HCT116 (cell line): ENCODE measurements at regions not wholly inside any gene's neighbourhood (a gene's known extent, or its start where the extent isn't known, plus 50 kb on each side); places are given as distances from the start of the nearest gene placed in this dataset.

Source experiments
- ATAC-seq: fragments of 200-7000 bp; cut with Tn5 transposase; 2 replicates; pipeline ENCODE4 v1.9.1; 2020; ENCODE audit warnings: mild to moderate bottlenecking, moderate library complexity
- BruUV-seq: library from RNA; stranded (reverse); fragments of 400-500 nt; replicated peaks from 2 replicates; lab custom pipeline; 2021; lab: Mats Ljungman, UMichigan
- CTCF ChIA-PET: fragments of 300-600 bp; sonication (Branson Sonifier 250); formaldehyde crosslinking; loops from one replicate; lab custom pipeline; 2021; ENCODE audit warnings: antibody characterized with exemption; lab: Charles Lee
- POLR2A ChIA-PET: fragments of 300-600, 350-600 bp; sonication (Branson Sonifier 250); formaldehyde crosslinking; loops from one replicate; lab custom pipeline; 2021; ENCODE audit warnings: antibody characterized with exemption; lab: Charles Lee
- RAD21 ChIA-PET, 2 experiments: fragments of 300-600 bp; sonication (Branson Sonifier 250); formaldehyde crosslinking; loops; one replicate each; lab custom pipeline; 2023; ENCODE audit warnings: low total read pairs in 2 of 2; ENCODE audit not compliant: uncharacterized antibody in 2 of 2, unreplicated experiment in 2 of 2, low non-redundant PET in 1 of 2; lab: Charles Lee
- DNase-seq: peaks from one replicate; pipeline ENCODE4 v3.0.0-alpha.2; 2010; ENCODE audit warnings: low read depth, low spot score
- H2AFZ ChIP-seq: fragments of 200-600 bp; shearing (Covaris generic), sonication (generic); 2 replicates; pipeline ENCODE4 v1.6.1; 2017; ENCODE audit warnings: low read depth, mixed run types, mixed read lengths, antibody characterized with exemption, low read length; ENCODE audit not compliant: poor library complexity, severe bottlenecking
- H3K27ac ChIP-seq: 2 replicates; pipeline ENCODE4 v1.5.1; 2012; ENCODE audit warnings: low read depth, low read length
- H3K27me3 ChIP-seq: fragments of 200-600 bp; sonication (generic); 2 replicates; pipeline ENCODE4 v1.6.1; 2016; ENCODE audit warnings: mixed run types, low read length, mixed read lengths; ENCODE audit not compliant: insufficient read depth
- H3K36me3 ChIP-seq, 2 experiments: fragments of 200-500 bp in 1 of 2; fragments of 200-600 bp in 1 of 2; sonication (Bioruptor generic) in 1 of 2; sonication (generic) in 1 of 2; 2 replicates each; pipeline versions ENCODE4 v1.5.1 to v1.6.1; 2014 to 2016; ENCODE audit warnings: low read length in 2 of 2, inconsistent platforms in 1 of 2, mixed read lengths in 1 of 2, mixed run types in 1 of 2; ENCODE audit not compliant: insufficient read depth in 2 of 2, control insufficient read depth in 1 of 2
- H3K4me1 ChIP-seq, 2 experiments: fragments of 200-600 bp in 1 of 2; sonication (generic) in 1 of 2; 2 replicates each; pipeline versions ENCODE4 v1.5.1 to v1.6.1; 2012 to 2017; ENCODE audit warnings: low read length in 2 of 2, inconsistent platforms in 1 of 2, mild to moderate bottlenecking in 1 of 2, mixed read lengths in 1 of 2, mixed run types in 1 of 2, moderate library complexity in 1 of 2; ENCODE audit not compliant: insufficient read depth in 2 of 2, control insufficient read depth in 1 of 2
- H3K4me2 ChIP-seq: fragments of 200-600 bp; sonication (generic); 2 replicates; pipeline ENCODE4 v1.6.1; 2017; ENCODE audit warnings: mixed run types, low read length, mixed read lengths
- H3K4me3 ChIP-seq, 2 experiments: fragments of 200-600 bp in 1 of 2; sonication (generic) in 1 of 2; replicated peaks in 1 of 2; 2 replicates each; pipeline ENCODE4 v1.5.1; 2011 to 2016; ENCODE audit warnings: low read length in 2 of 2, control low read depth in 1 of 2, low read depth in 1 of 2, mild to moderate bottlenecking in 1 of 2, mixed read lengths in 1 of 2, mixed run types in 1 of 2
- H3K79me2 ChIP-seq: fragments of 200-600 bp; sonication (generic); 2 replicates; pipeline ENCODE4 v1.6.1; 2017; ENCODE audit warnings: mild to moderate bottlenecking, mixed run types, low read length, moderate library complexity, mixed read lengths; ENCODE audit not compliant: insufficient read depth
- H3K9ac ChIP-seq: fragments of 200-600 bp; sonication (generic); 2 replicates; pipeline ENCODE4 v1.6.1; 2016; ENCODE audit warnings: low read length, mixed read lengths
- H3K9me2 ChIP-seq: fragments of 200-600 bp; sonication (generic), shearing (Covaris generic); 2 replicates; pipeline ENCODE4 v1.6.1; 2017; ENCODE audit warnings: mixed run types, mild to moderate bottlenecking, moderate library complexity; ENCODE audit not compliant: insufficient read depth
- H3K9me3 ChIP-seq, 2 experiments: fragments of 200-500 bp in 1 of 2; fragments of 200-600 bp in 1 of 2; sonication (Bioruptor generic) in 1 of 2; sonication (generic) in 1 of 2; 2 replicates each; pipeline ENCODE4 v1.6.1; 2014 to 2017; ENCODE audit warnings: low read length in 2 of 2, mixed read lengths in 2 of 2, inconsistent platforms in 1 of 2, low read depth in 1 of 2, mild to moderate bottlenecking in 1 of 2, mixed run types in 1 of 2, moderate library complexity in 1 of 2; ENCODE audit not compliant: control insufficient read depth in 1 of 2, insufficient read depth in 1 of 2
- H4K20me1 ChIP-seq: fragments of 200-600 bp; sonication (generic), shearing (Covaris generic); 2 replicates; pipeline ENCODE4 v1.6.1; 2017; ENCODE audit warnings: mixed run types, mild to moderate bottlenecking, moderate library complexity; ENCODE audit not compliant: insufficient read depth
- EGR1 ChIP-seq: IDR thresholded peaks from 2 replicates; pipeline ENCODE4 v1.6.1; 2012; ENCODE audit warnings: low read depth
- FOSL1 ChIP-seq: IDR thresholded peaks from 2 replicates; pipeline ENCODE4 v1.6.1; 2012; ENCODE audit warnings: low read depth
- JUND ChIP-seq: IDR thresholded peaks from 2 replicates; pipeline ENCODE4 v1.6.1; 2012
- POLR2AphosphoS5 ChIP-seq: IDR thresholded peaks from 2 replicates; pipeline ENCODE4 v1.6.1; 2011; ENCODE audit warnings: mild to moderate bottlenecking, low read depth, low read length, moderate library complexity
- SIN3A ChIP-seq: IDR thresholded peaks from 2 replicates; pipeline ENCODE4 v1.6.1; 2012; ENCODE audit warnings: low read depth
- TCF7L2 ChIP-seq: IDR thresholded peaks from 2 replicates; pipeline ENCODE4 v1.7.0; 2011; ENCODE audit warnings: borderline replicate concordance, inconsistent platforms; ENCODE audit not compliant: insufficient read depth, insufficient read length; ENCODE audit errors: extremely low read depth
- ZNF274 ChIP-seq: fragments of 200-500 bp; sonication (Bioruptor generic); IDR thresholded peaks from 2 replicates; pipeline ENCODE4 v1.6.1; 2014; ENCODE audit warnings: mild to moderate bottlenecking, low read depth, low read length, inconsistent platforms
- intact Hi-C: fragments of 100-400 bp; cut with micrococcal nuclease; formaldehyde crosslinking; loops from 2 replicates; pipeline ENCODE4 v1.10.0; 2022
- TF ChIP-seq, protein P1 (sequence below), 3 experiments: fragments of 200-600 bp in 1 of 3; sonication (generic) in 1 of 3; IDR thresholded peaks in 2 of 3; conservative IDR thresholded peaks in 1 of 3; 2 replicates each; pipeline ENCODE4 v1.5.1; 2012 to 2017; ENCODE audit warnings: low read depth in 2 of 3, low read length in 2 of 3, antibody characterized with exemption in 1 of 3, borderline replicate concordance in 1 of 3, control low read depth in 1 of 3, mild to moderate bottlenecking in 1 of 3, mixed read lengths in 1 of 3, mixed run types in 1 of 3, moderate library complexity in 1 of 3; ENCODE audit not compliant: insufficient read depth in 1 of 3

DNA sequence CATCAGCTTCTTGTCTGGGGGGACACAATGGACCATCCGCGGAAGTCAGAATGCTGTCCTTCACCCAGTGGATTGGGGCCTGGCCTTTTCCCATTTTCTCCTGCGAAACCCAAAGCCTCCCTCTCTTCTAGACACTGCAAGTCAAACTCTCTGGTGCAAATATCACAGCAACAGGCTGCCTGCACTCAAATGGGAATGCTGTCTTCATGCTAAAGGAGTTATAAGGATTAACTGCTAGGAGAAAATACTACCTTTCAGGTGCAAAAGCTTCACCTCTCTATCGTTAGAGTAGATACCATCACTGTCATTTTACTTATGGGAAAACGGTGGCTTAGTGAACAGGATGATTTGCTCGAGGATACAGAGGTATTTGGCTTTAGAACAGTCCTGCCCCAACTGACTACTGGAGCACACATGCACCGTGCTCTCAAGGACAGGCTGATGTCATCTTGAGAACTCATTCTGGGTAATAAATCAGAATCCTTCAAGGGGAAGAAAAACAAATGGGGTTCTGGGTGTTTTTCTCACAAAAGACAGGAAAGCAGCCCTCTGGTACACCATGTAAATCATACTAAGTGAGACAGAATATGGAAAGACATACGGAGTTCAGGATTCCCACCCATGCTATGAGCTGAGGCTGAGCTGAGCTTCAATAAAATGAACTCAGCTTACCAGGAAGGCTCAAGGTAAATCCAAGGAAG lies 100.9 kb downstream of the SAMD9 start:
- Histone ChIP-seq H3K27me3 (no peaks in the 10 kb centered on the region), H4K20me1 (no peaks in the 10 kb centered on the region), H3K27ac (no peak overlapping the region), H3K4me1 (no peaks in the 10 kb centered on the region), H3K4me3 (no peak overlapping the region), H3K79me2 (no peaks in the 10 kb centered on the region), H2AFZ (no peak overlapping the region), H3K9ac (no peak overlapping the region), H3K9me2 (no peaks in the 10 kb centered on the region), H3K36me3 (no peaks in the 10 kb centered on the region), H3K4me2 (no peak overlapping the region), H3K9me3 (no peaks in the 10 kb centered on the region)
- no peak for ATAC-seq
- no TSS peak for BruUV-seq
- POLR2A ChIA-PET: no interaction called here
- no peak for TF ChIP-seq POLR2AphosphoS5
- TF ChIP-seq, protein P1, sequence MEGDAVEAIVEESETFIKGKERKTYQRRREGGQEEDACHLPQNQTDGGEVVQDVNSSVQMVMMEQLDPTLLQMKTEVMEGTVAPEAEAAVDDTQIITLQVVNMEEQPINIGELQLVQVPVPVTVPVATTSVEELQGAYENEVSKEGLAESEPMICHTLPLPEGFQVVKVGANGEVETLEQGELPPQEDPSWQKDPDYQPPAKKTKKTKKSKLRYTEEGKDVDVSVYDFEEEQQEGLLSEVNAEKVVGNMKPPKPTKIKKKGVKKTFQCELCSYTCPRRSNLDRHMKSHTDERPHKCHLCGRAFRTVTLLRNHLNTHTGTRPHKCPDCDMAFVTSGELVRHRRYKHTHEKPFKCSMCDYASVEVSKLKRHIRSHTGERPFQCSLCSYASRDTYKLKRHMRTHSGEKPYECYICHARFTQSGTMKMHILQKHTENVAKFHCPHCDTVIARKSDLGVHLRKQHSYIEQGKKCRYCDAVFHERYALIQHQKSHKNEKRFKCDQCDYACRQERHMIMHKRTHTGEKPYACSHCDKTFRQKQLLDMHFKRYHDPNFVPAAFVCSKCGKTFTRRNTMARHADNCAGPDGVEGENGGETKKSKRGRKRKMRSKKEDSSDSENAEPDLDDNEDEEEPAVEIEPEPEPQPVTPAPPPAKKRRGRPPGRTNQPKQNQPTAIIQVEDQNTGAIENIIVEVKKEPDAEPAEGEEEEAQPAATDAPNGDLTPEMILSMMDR (IDR thresholded peaks at IDR 0.05 in 2 of 3, conservative IDR thresholded peaks at IDR 0.05 in 1 of 3; ENCODE audit: borderline replicate concordance in 1 of 3, insufficient read depth in 1 of 3, low read depth in 2 of 3, low read length in 2 of 3): no peak
- no peak for TF ChIP-seq TCF7L2
- no peak for TF ChIP-seq EGR1
- TF ChIP-seq FOSL1: no peak
- RAD21 ChIA-PET: no interaction called here
- intact Hi-C loops: no loop called here
- DNase-seq: no peak
- CTCF ChIA-PET: no interaction called here

- H3K4me1 ChIP-seq: no peaks in the 10 kb centered on the region
- H2AFZ ChIP-seq: no peak overlapping the region
- intact Hi-C loops: no loop called here
- no peak for ATAC-seq
- H3K9me3 ChIP-seq: no peaks in the 10 kb centered on the region
- no peak for DNase-seq
- no peak overlapping the region for H3K27ac ChIP-seq
- CTCF ChIA-PET: no interaction called here
- POLR2A ChIA-PET: no interaction called here
- H3K27me3 ChIP-seq: no peaks in the 10 kb centered on the region
- H3K9ac ChIP-seq: no peak overlapping the region
- H3K4me3 ChIP-seq: no peak overlapping the region
- no peaks in the 10 kb centered on the region for H3K79me2 ChIP-seq
- TF ChIP-seq SIN3A (no peak), JUND (no peak), ZNF274 (no peak)
- no peak overlapping the region for H3K4me2 ChIP-seq
- BruUV-seq: no TSS peak
- H3K36me3 ChIP-seq: no peaks in the 10 kb centered on the region
- RAD21 ChIA-PET: no interaction called here
- H3K9me2 ChIP-seq: no peaks in the 10 kb centered on the region
- no peaks in the 10 kb centered on the region for H4K20me1 ChIP-seq
These were observed 101.8 kb downstream of the SAMD9 start for GRCh38 chr7:93015779-93016481.
